Pancreas (tissue), 10 donors: ENCODE measurements at regions not wholly inside any gene's neighbourhood (a gene's known extent, or its start where the extent isn't known, plus 50 kb on each side); places are given as distances from the start of the nearest gene placed in this dataset.

Experiments used
- ATAC-seq, 4 donors: fragments of 200-7000 bp; cut with Tn5 transposase; one replicate each; pipeline versions ENCODE4 v1.8.0 to v1.9.1; 2020; ENCODE audit warnings: mild to moderate bottlenecking in 4 of 4, moderate library complexity in 4 of 4
- DNase-seq, 6 donors: peaks; one replicate each; pipeline ENCODE4 v3.0.0-alpha.2; 2020
- FAIRE-seq: peaks from 2 replicates; lab custom pipeline; 2012; peaks lifted over from hg19 to GRCh38; lab: Jason Lieb, UNC
- H3K27ac ChIP-seq, 4 donors: fragments of 200-600 bp; sonication (generic); 1 replicate in 3 of 4; 2 replicates in 1 of 4; pipeline versions ENCODE4 v1.5.0 to v1.8.0; 2020
- H3K27me3 ChIP-seq, 4 donors: fragments of 200-600 bp; one replicate each; pipeline ENCODE4 v1.8.0; 2021
- H3K36me3 ChIP-seq, 3 donors: fragments of 200-600 bp; sonication (generic) in 1 of 3; one replicate each; pipeline versions ENCODE4 v1.5.0 to v1.8.0; 2020 to 2021
- H3K4me1 ChIP-seq, 3 donors: fragments of 200-600 bp; one replicate each; pipeline ENCODE4 v1.8.0; 2021
- H3K4me3 ChIP-seq, 4 donors: fragments of 200-600 bp; sonication (generic) in 2 of 4; one replicate each; pipeline versions ENCODE4 v1.5.0 to v1.8.0; 2020 to 2021
- H3K9me3 ChIP-seq, 4 donors: fragments of 200-600 bp; one replicate each; pipeline ENCODE4 v1.8.0; 2021
- CTCF ChIP-seq, 4 donors: fragments of 200-600 bp; sonication (generic) in 3 of 4; IDR thresholded peaks; one replicate each; pipeline versions ENCODE4 v1.5.0 to v1.8.0; 2021; ENCODE audit warnings: antibody characterized with exemption in 4 of 4
- WGBS, 2 donors: extraction: QIAGEN DNeasy Blood & Tissue Kit; methylation state at CpG; one replicate each; pipeline ENCODE4 v1.1.7; 2013; 5-methylcytosine and 5-hydroxymethylcytosine counted together
- intact Hi-C, 3 donors: fragments of 100-400 bp; cut with DNase I; formaldehyde crosslinking; loops; one replicate each; pipeline versions ENCODE4 v1.11.1 to v1.14.2; 2022
- donor health status: healthy with polysubstance abuse.
- donor health status: DM: no; HTN: no; CAD: no; lungs with moderate emphysema.
- donor health status: DM: no; HTN: no; CAD: no.
- donor health status: control.
- donor health status: control.
- donor health status: Bipolar disorder and iron deficiency.
- donor health status: DM: yes; HTN: yes; CAD: no.
- donor health status: DM: no; HTN: no; CAD: no.
- donor health status: DM: no; HTN: no; CAD: no.
- donor health status: DM: yes; HTN: yes; CAD: no.

GRCh38 chr20:46831633-46832011 is 63.0 kb upstream of the EYA2 start:
- ATAC-seq: no peak
- no peak for FAIRE-seq
- no peak overlapping the region for H3K27ac ChIP-seq
- H3K36me3 ChIP-seq: no peaks in the 10 kb centered on the region
- no peak for TF ChIP-seq CTCF (IDR thresholded peaks at IDR 0.05)
- no peaks in the 10 kb centered on the region for H3K27me3 ChIP-seq
- intact Hi-C loops: no loop called here
- no peaks in the 10 kb centered on the region for H3K4me1 ChIP-seq
- H3K4me3 ChIP-seq: no peak overlapping the region
- H3K9me3 ChIP-seq: no peaks in the 10 kb centered on the region
- 86 to 90% methylated on average over 2 of the region's 2 CpGs for WGBS, 2 donors
- no peak for DNase-seq

GRCh38 chr20:46832555-46832954 is 62.1 kb upstream of the EYA2 start:
- H3K27ac ChIP-seq: no peak overlapping the region
- no peaks in the 10 kb centered on the region for H3K4me1 ChIP-seq
- no peaks in the 10 kb centered on the region for H3K9me3 ChIP-seq
- 75 to 80% methylated on average over 3 of the region's 3 CpGs for WGBS, 2 donors
- no peaks in the 10 kb centered on the region for H3K27me3 ChIP-seq
- H3K4me3 ChIP-seq: no peak overlapping the region
- no peak for ATAC-seq
- no peak for FAIRE-seq
- H3K36me3 ChIP-seq: no peaks in the 10 kb centered on the region
- no peak for DNase-seq
- no peak for TF ChIP-seq CTCF (IDR thresholded peaks at IDR 0.05)
- intact Hi-C loops: no loop called here

- ATAC-seq (no peak), FAIRE-seq (no peak), DNase-seq (no peak)
- H3K4me1 ChIP-seq: no peaks in the 10 kb centered on the region
- H3K4me3 ChIP-seq: no peak overlapping the region
- no peaks in the 10 kb centered on the region for H3K36me3 ChIP-seq
- H3K27ac ChIP-seq: no peak overlapping the region
- TF ChIP-seq CTCF (IDR thresholded peaks at IDR 0.05): no peak
- intact Hi-C loops: no loop called here
- 78 to 86% methylated on average over 3 of the region's 3 CpGs for WGBS, 2 donors
- no peaks in the 10 kb centered on the region for H3K9me3 ChIP-seq
- no peaks in the 10 kb centered on the region for H3K27me3 ChIP-seq
Observed at GRCh38 chr20:46833360-46833759, 61.3 kb upstream of the EYA2 start.

- ATAC-seq: no peak
Observed at GRCh38 chr20:46835418-46835817, 59.2 kb upstream of the EYA2 start.

GRCh38 chr20:46837083-46837482 is 57.6 kb upstream of the EYA2 start:
- Histone ChIP-seq H3K36me3 (no peaks in the 10 kb centered on the region), H3K9me3 (no peaks in the 10 kb centered on the region), H3K27ac (no peak overlapping the region), H3K4me1 (no peaks in the 10 kb centered on the region), H3K27me3 (no peaks in the 10 kb centered on the region), H3K4me3 (no peak overlapping the region)
- no peak for TF ChIP-seq CTCF (IDR thresholded peaks at IDR 0.05)
- DNase-seq (no peak), ATAC-seq (no peak), FAIRE-seq (no peak)
- intact Hi-C loops: no loop called here
- WGBS, 2 donors: 83 to 90% methylated on average over 3 to 4 of the region's 4 CpGs

More at GRCh38 chr20:46835418-46835817, 59.2 kb upstream of the EYA2 start:
- no peak overlapping the region for H3K4me3 ChIP-seq
- no peaks in the 10 kb centered on the region for H3K4me1 ChIP-seq
- H3K9me3 ChIP-seq: no peaks in the 10 kb centered on the region
- DNase-seq (no peak), FAIRE-seq (no peak)
- no peaks in the 10 kb centered on the region for H3K27me3 ChIP-seq
- no peaks in the 10 kb centered on the region for H3K36me3 ChIP-seq
- no peak for TF ChIP-seq CTCF (IDR thresholded peaks at IDR 0.05)
- WGBS, 2 donors: 20 to 26% methylated on average over 1 of the region's 1 CpG
- intact Hi-C loops: no loop called here
- H3K27ac ChIP-seq: no peak overlapping the region
